Liver (tissue), 8 donors: ENCODE measurements at regions not wholly inside any gene's neighbourhood (a gene's known extent, or its start where the extent isn't known, plus 50 kb on each side); places are given as distances from the start of the nearest gene placed in this dataset.

Experiments
- DNase-seq: peaks from one replicate; pipeline ENCODE4 v3.0.0-alpha.2; 2017; ENCODE audit warnings: low spot score
- H3K27ac ChIP-seq, 2 donors: one replicate each; pipeline ENCODE4 v1.7.0; 2013; ENCODE audit warnings: inconsistent platforms in 2 of 2, low read length in 2 of 2, control low read depth in 1 of 2, low read depth in 1 of 2, mild to moderate bottlenecking in 1 of 2
- H3K27me3 ChIP-seq, 4 donors: one replicate each; pipeline versions ENCODE4 v1.6.1 to v1.7.0; 2013; ENCODE audit warnings: low read length in 3 of 4, inconsistent platforms in 1 of 4, mild to moderate bottlenecking in 1 of 4, moderate library complexity in 1 of 4; ENCODE audit not compliant: control insufficient read depth in 4 of 4, insufficient read depth in 4 of 4
- H3K36me3 ChIP-seq, 4 donors: one replicate each; pipeline versions ENCODE4 v1.6.1 to v1.7.0; 2013; ENCODE audit warnings: low read length in 3 of 4, mild to moderate bottlenecking in 3 of 4, low read depth in 1 of 4, moderate library complexity in 1 of 4; ENCODE audit not compliant: control insufficient read depth in 4 of 4, insufficient read depth in 3 of 4
- H3K4me1 ChIP-seq, 4 donors: one replicate each; pipeline versions ENCODE4 v1.6.1 to v1.7.0; 2013; ENCODE audit warnings: low read length in 3 of 4, mild to moderate bottlenecking in 3 of 4, moderate library complexity in 1 of 4; ENCODE audit not compliant: control insufficient read depth in 4 of 4, insufficient read depth in 4 of 4
- H3K4me3 ChIP-seq, 3 donors: one replicate each; pipeline versions ENCODE4 v1.6.1 to v1.7.0; 2013; ENCODE audit warnings: low read length in 3 of 3, control low read depth in 1 of 3, low read depth in 1 of 3, mild to moderate bottlenecking in 1 of 3
- H3K9ac ChIP-seq, 2 donors: one replicate each; pipeline ENCODE4 v1.7.0; 2013; ENCODE audit warnings: low read length in 2 of 2, mild to moderate bottlenecking in 2 of 2, moderate library complexity in 2 of 2, control low read depth in 1 of 2, low read depth in 1 of 2
- H3K9me3 ChIP-seq, 4 donors: one replicate each; pipeline versions ENCODE4 v1.6.1 to v1.7.0; 2013; ENCODE audit warnings: low read length in 3 of 4; ENCODE audit not compliant: control insufficient read depth in 4 of 4
- CTCF ChIP-seq: fragments of 150-350 bp; IDR thresholded peaks from 2 replicates; pipeline ENCODE4 v1.5.1; 2017; ENCODE audit warnings: improper control_type of control experiment, low read depth, low read length; ENCODE audit not compliant: missing input control
- FOXA2 ChIP-seq: IDR thresholded peaks from 2 replicates; pipeline ENCODE4 v1.6.1; 2016; ENCODE audit warnings: antibody characterized with exemption
- GABPA ChIP-seq, 2 donors: IDR thresholded peaks in 1 of 2; conservative IDR thresholded peaks in 1 of 2; 2 replicates each; pipeline ENCODE4 v1.6.1; 2016; ENCODE audit warnings: antibody characterized with exemption in 2 of 2, mild to moderate bottlenecking in 1 of 2, moderate library complexity in 1 of 2
- HNF4A ChIP-seq, 2 donors: conservative IDR thresholded peaks; 2 replicates each; pipeline ENCODE4 v1.6.1; 2016; ENCODE audit warnings: antibody characterized with exemption in 2 of 2, mild to moderate bottlenecking in 2 of 2
- HNF4G ChIP-seq: IDR thresholded peaks from 2 replicates; pipeline ENCODE4 v1.6.1; 2016; ENCODE audit warnings: antibody characterized with exemption
- JUND ChIP-seq, 2 donors: IDR thresholded peaks; 2 replicates each; pipeline ENCODE4 v1.6.1; 2016; ENCODE audit warnings: antibody characterized with exemption in 2 of 2
- NR2F2 ChIP-seq: IDR thresholded peaks from 2 replicates; pipeline ENCODE4 v1.6.1; 2016; ENCODE audit warnings: antibody characterized with exemption
- RAD21 ChIP-seq, 2 donors: IDR thresholded peaks; 2 replicates each; pipeline ENCODE4 v1.6.1; 2016; ENCODE audit warnings: antibody characterized with exemption in 2 of 2, mild to moderate bottlenecking in 2 of 2
- RXRA ChIP-seq, 2 donors: IDR thresholded peaks; 2 replicates each; pipeline ENCODE4 v1.6.1; 2017 to 2018; ENCODE audit warnings: antibody characterized with exemption in 2 of 2, mild to moderate bottlenecking in 1 of 2
- SP1 ChIP-seq: IDR thresholded peaks from 2 replicates; pipeline ENCODE4 v1.6.1; 2018; ENCODE audit warnings: antibody characterized with exemption, mild to moderate bottlenecking
- TAF1 ChIP-seq: conservative IDR thresholded peaks from 2 replicates; pipeline ENCODE4 v1.6.1; 2016; ENCODE audit warnings: antibody characterized with exemption, mild to moderate bottlenecking
- YY1 ChIP-seq: IDR thresholded peaks from 2 replicates; pipeline ENCODE4 v1.6.1; 2016; ENCODE audit warnings: antibody characterized with exemption, mild to moderate bottlenecking
- ZBTB33 ChIP-seq: IDR thresholded peaks from 2 replicates; pipeline ENCODE4 v1.6.1; 2016; ENCODE audit warnings: antibody characterized with exemption
- WGBS: extraction: QIAGEN DNeasy Blood & Tissue Kit; methylation state at CpG from one replicate; pipeline ENCODE4 v1.1.7; 2013; 5-methylcytosine and 5-hydroxymethylcytosine counted together
- TF ChIP-seq, protein P1 (sequence below): IDR thresholded peaks from 2 replicates; pipeline ENCODE4 v1.6.1; 2016; ENCODE audit warnings: antibody characterized with exemption, mild to moderate bottlenecking
- TF ChIP-seq, protein P2 (sequence below): IDR thresholded peaks from 2 replicates; pipeline ENCODE4 v1.6.1; 2016; ENCODE audit warnings: antibody characterized with exemption
- TF ChIP-seq, protein P3 (sequence below): IDR thresholded peaks from 2 replicates; pipeline ENCODE4 v1.6.1; 2016; ENCODE audit warnings: antibody characterized with exemption
- donor health status: healthy.
- donor health status: healthy.
- donor health status: healthy.
- donor health status: healthy.
- donor health status: healthy.

GRCh38 chr16:75803753-75804152 lies 77.5 kb upstream of the CPHXL start:
- Histone ChIP-seq H3K4me3 (no peak overlapping the region), H3K36me3 (no peaks in the 10 kb centered on the region), H3K4me1 (no peaks in the 10 kb centered on the region), H3K9ac (no peak overlapping the region), H3K9me3 (no peaks in the 10 kb centered on the region), H3K27ac (no peak overlapping the region), H3K27me3 (peaks cover 0 to 2% (median 0%) of the 10 kb centered on the region in 4 donors)
- no peak for DNase-seq
- WGBS: 67% methylated on average over 1 of the region's 1 CpG
- TF ChIP-seq ZBTB33: no peak

DNA sequence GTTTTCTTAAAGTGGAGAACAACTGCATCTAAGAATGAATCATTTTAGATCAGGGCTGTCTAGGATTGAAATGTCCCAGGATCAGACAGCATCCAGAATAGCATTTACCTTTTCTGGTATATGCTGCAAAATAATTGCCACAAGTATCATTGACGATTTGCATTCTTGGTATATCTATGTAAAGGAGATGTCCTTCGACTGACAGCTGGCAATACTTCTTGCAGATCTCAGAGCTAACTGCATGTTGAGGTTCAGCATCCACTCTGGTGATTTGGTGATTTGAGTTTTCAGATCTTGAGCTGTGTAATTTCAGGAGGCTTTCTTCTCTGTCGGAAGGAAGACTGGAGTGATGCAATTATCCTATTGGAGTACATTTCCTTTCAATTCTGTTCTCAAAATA lies 78.1 kb upstream of the CPHXL start:
- Histone ChIP-seq H3K9ac (no peak overlapping the region), H3K9me3 (no peaks in the 10 kb centered on the region), H3K27ac (no peak overlapping the region), H3K4me3 (no peak overlapping the region), H3K27me3 (peaks cover 0 to 2% (median 0%) of the 10 kb centered on the region in 4 donors), H3K4me1 (no peaks in the 10 kb centered on the region), H3K36me3 (no peaks in the 10 kb centered on the region)
- WGBS: 42% methylated on average over 3 of the region's 3 CpGs
- DNase-seq: no peak
- TF ChIP-seq, protein P1, sequence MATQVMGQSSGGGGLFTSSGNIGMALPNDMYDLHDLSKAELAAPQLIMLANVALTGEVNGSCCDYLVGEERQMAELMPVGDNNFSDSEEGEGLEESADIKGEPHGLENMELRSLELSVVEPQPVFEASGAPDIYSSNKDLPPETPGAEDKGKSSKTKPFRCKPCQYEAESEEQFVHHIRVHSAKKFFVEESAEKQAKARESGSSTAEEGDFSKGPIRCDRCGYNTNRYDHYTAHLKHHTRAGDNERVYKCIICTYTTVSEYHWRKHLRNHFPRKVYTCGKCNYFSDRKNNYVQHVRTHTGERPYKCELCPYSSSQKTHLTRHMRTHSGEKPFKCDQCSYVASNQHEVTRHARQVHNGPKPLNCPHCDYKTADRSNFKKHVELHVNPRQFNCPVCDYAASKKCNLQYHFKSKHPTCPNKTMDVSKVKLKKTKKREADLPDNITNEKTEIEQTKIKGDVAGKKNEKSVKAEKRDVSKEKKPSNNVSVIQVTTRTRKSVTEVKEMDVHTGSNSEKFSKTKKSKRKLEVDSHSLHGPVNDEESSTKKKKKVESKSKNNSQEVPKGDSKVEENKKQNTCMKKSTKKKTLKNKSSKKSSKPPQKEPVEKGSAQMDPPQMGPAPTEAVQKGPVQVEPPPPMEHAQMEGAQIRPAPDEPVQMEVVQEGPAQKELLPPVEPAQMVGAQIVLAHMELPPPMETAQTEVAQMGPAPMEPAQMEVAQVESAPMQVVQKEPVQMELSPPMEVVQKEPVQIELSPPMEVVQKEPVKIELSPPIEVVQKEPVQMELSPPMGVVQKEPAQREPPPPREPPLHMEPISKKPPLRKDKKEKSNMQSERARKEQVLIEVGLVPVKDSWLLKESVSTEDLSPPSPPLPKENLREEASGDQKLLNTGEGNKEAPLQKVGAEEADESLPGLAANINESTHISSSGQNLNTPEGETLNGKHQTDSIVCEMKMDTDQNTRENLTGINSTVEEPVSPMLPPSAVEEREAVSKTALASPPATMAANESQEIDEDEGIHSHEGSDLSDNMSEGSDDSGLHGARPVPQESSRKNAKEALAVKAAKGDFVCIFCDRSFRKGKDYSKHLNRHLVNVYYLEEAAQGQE: no peak
- no peak for TF ChIP-seq SP1

GRCh38 chr16:75805946-75806345 lies 79.7 kb upstream of the CPHXL start:
- WGBS: 73% methylated on average over 6 of the region's 6 CpGs
- H3K4me1 ChIP-seq: no peaks in the 10 kb centered on the region
- no peak for DNase-seq
- no peak for TF ChIP-seq RAD21 (IDR thresholded peaks at IDR 0.05)
- TF ChIP-seq HNF4A (conservative IDR thresholded peaks at IDR 0.05): no peak
- no peak for TF ChIP-seq GABPA (IDR thresholded peaks at IDR 0.05 in 1 of 2, conservative IDR thresholded peaks at IDR 0.05 in 1 of 2)
- TF ChIP-seq ZBTB33: no peak
- TF ChIP-seq RXRA (IDR thresholded peaks at IDR 0.05): no peak
- no peak for TF ChIP-seq HNF4G
- TF ChIP-seq NR2F2: no peak
- TF ChIP-seq, protein P2, sequence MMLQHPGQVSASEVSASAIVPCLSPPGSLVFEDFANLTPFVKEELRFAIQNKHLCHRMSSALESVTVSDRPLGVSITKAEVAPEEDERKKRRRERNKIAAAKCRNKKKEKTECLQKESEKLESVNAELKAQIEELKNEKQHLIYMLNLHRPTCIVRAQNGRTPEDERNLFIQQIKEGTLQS: no peak
- no peak for TF ChIP-seq YY1
- no peak for TF ChIP-seq FOXA2
- no peak for TF ChIP-seq SP1
- TF ChIP-seq, protein P3, sequence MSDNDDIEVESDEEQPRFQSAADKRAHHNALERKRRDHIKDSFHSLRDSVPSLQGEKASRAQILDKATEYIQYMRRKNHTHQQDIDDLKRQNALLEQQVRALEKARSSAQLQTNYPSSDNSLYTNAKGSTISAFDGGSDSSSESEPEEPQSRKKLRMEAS: no peak
- no peak for TF ChIP-seq CTCF
- TF ChIP-seq TAF1: no peak
- no peak for TF ChIP-seq JUND (IDR thresholded peaks at IDR 0.05)

More at GRCh38 chr16:75805946-75806345, 79.7 kb upstream of the CPHXL start:
- Histone ChIP-seq H3K27ac (no peak overlapping the region), H3K9me3 (no peaks in the 10 kb centered on the region), H3K4me3 (no peak overlapping the region), H3K36me3 (no peaks in the 10 kb centered on the region), H3K9ac (no peak overlapping the region), H3K27me3 (peaks cover 0 to 2% (median 0%) of the 10 kb centered on the region in 4 donors)
